ENCODE measurements at regions not wholly inside any gene's neighbourhood (a gene's known extent, or its start where the extent isn't known, plus 50 kb on each side); places are given as distances from the start of the nearest gene placed in this dataset.
"Not testable (repeated sequence)": the region's sequence is repeated elsewhere in the genome, so short reads cannot be mapped to it uniquely, and the experiment has no call there.

DNA sequence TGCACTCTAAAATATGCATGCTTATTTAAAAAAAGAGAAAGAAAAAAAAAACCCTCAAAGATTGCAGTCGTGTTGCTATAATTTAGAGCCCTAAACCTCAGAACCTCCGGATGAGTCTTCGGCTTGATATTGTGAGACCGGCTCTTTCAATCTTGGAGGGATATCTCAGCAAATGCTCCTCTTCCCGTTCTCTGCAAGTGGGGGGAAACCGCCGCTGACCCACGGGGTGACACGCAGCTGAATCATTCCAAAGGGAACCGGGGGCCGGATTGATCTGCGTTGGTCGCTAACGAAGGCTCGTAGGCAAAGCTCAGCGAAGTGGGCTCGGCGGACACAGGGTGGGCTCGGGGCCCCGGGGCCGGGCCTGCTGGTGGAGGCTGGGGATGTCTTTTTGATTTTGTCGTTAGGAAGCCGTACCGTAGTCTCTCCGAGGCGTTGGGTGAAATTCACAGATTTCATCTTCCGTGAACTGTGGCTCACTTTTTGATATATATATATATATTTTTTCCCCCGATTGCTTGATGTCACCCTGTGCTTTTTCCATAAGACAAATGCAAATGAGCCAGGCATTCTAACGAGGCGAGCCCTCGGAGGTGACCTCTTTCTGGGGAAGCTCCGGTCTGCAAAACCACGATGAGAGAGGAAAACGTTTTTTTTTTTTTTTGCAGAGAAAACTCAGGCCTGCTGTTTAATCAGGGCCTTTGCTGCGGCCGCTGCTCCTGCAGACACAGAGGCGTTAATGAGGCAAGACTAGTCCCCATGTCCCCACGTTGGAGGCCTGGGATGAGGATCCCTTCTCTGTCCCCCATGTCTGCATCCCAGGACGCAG, 110.7 kb upstream of the PPP2R3B start:
- DNase-seq = no peak
- Mint-ChIP-seq H3K9me3 (peaks cover 29% of the 10 kb centered on the region), H3K4me3 (no peak overlapping the region), H3K27ac (no peak overlapping the region), H3K36me3 (ENCODE audit: low read depth) (peaks cover 3% of the 10 kb centered on the region), H3K27me3 (no peaks in the 10 kb centered on the region), H3K4me1 (no peaks in the 10 kb centered on the region)
- ChIA-PET POLR2A (no interaction called here), CTCF (no interaction called here)

DNA sequence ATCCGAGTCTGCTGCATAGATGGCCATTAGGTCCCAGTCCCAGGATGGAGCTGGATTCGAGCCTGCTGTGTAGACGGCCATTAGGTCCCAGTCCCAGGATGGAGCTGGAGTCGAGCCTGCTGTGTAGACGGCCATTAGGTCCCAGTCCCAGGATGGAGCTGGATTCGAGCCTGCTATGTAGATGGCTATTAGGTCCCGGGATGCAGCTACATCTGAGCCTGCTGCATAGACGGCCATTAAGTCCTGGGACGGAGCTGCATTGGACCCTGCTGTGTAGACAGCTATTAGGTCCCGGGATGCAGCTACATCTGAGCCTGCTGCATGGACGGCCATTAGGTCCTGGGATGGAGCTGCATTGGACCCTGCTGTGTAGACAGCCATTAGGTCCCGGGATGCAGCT, 112.2 kb upstream of the PPP2R3B start:
- DNase-seq; CTCF ChIA-PET; H3K36me3 Mint-ChIP-seq (ENCODE audit: low read depth); H3K27ac Mint-ChIP-seq; POLR2A ChIA-PET; H3K27me3 Mint-ChIP-seq; H3K4me1 Mint-ChIP-seq; H3K4me3 Mint-ChIP-seq: not testable (repeated sequence)
- H3K9me3 Mint-ChIP-seq = peaks cover 26% of the 10 kb centered on the region

DNA sequence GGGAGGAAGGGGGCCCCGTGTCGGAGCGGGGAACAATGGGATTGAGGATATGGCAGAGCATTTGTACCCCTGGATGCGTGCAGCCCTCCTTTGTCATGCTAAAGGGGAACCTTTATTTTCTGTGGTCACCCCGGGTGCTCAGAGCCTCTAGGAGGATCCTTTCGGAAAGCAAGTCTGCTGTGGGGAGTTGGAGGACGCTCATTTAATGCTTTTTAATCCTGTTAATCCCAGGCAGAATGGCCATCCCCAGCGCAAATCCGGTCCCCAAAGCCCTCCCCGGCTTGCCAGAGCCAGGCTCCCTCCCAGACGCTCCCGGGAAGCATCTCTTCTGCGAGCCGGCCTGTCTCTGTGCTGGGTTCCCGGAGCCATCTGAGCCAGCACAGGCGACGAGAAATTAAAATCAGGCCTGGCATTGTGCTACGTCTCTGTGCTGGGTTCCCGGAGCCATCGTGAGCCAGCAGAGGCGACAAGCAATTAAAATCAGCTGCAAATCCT, 113.2 kb upstream of the PPP2R3B start:
- H3K27ac Mint-ChIP-seq = no peak overlapping the region
- POLR2A ChIA-PET = no interaction called here
- H3K36me3 Mint-ChIP-seq (ENCODE audit: low read depth) = peaks cover 6% of the 10 kb centered on the region

DNA sequence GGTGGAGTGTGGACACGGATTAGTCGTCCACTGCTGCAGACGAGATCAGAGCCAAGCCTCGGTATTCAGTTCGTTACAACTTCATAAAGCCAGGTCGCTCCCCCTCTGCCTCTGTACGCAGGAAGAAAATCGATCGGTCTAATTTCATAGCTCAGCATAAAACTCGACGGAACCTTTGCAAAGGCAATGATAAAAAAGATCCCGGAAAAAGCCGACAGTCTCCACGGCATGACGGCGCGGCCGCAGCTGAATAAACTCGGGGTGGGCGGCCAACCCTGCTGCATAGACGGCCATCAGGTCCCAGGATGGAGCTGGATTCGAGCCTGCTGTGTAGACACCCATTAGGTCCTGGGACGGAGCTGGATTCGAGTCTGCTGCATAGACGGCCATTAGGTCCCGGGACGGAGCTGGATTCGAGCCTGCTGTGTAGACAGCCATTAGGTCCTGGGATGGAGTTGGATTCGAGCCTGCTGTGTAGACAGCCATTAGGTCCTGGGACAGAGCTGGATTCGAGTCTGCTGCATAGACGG, 113.8 kb upstream of the PPP2R3B start:
- Mint-ChIP-seq H3K4me1 (no peaks in the 10 kb centered on the region), H3K27me3 (no peaks in the 10 kb centered on the region), H3K9me3 (peaks cover 22% of the 10 kb centered on the region), H3K4me3 (no peak overlapping the region), H3K36me3 (ENCODE audit: low read depth) (peaks cover 6% of the 10 kb centered on the region), H3K27ac (no peak overlapping the region)
- ChIA-PET POLR2A (no interaction called here), CTCF (no interaction called here)
- DNase-seq = no peak

More for the DNA sequence above, 113.2 kb upstream of the PPP2R3B start:
- H3K9me3 Mint-ChIP-seq = peaks cover 22% of the 10 kb centered on the region
- CTCF ChIA-PET = no interaction called here
- H3K4me1 Mint-ChIP-seq = no peaks in the 10 kb centered on the region
- no peak overlapping the region for H3K4me3 Mint-ChIP-seq
- H3K27me3 Mint-ChIP-seq = no peaks in the 10 kb centered on the region
- DNase-seq = no peak

GRCh38 chrX:506341-506740, 119.6 kb upstream of the PPP2R3B start:
- Mint-ChIP-seq H3K27ac (no peak overlapping the region), H3K9me3 (peaks cover 34% of the 10 kb centered on the region), H3K4me1 (no peaks in the 10 kb centered on the region), H3K4me3 (no peak overlapping the region), H3K27me3 (no peaks in the 10 kb centered on the region), H3K36me3 (ENCODE audit: low read depth) (peaks cover 10% of the 10 kb centered on the region)
- no peak for DNase-seq
- ChIA-PET POLR2A (no interaction called here), CTCF (no interaction called here)

DNA sequence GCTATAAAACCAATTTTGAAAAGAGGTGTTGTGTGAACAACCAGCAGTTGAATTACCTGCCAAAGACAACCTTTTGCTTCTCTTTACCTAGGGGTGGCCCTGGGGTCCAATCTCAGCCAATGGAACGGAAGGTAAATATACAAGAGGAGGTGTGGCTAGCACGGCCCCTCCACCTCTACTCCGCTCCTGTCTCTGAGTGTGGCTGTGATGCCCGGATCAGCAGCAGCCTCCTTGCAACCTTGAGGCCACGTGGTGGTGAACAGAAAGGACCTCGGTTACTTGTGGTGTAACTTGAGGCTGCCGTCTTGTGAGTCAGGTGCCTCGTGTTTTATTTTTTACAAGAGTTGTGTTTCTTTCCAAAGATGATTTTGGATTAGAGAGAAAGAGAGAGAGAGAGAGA, 121.5 kb upstream of the PPP2R3B start:
- Mint-ChIP-seq H3K36me3 (ENCODE audit: low read depth) (peaks cover 5% of the 10 kb centered on the region), H3K9me3 (peaks cover 19% of the 10 kb centered on the region), H3K4me3 (no peak overlapping the region), H3K27ac (no peak overlapping the region), H3K4me1 (no peaks in the 10 kb centered on the region), H3K27me3 (no peaks in the 10 kb centered on the region)
- DNase-seq = no peak
- CTCF ChIA-PET = no interaction called here
- POLR2A ChIA-PET = no interaction called here

DNA sequence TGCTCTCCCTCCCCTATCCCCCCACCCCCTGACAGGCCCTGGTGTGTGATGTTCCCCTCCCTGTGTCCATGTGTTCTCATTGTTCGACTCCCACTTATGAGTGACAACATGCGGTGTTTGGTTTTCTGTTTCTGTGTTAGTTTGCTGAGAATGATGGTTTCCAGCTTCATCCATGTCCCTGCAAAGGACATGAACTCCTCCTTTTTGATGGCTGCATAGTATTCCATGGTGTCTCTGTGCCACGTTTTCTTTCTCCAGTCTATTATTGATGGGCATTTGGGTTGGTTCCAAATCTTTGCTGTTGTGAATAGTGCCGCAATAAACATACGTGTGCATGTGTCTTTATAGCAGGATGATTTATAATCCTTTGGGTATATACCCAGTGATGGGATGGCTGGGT, 121.8 kb upstream of the SHOX start:
- POLR2A ChIA-PET; DNase-seq; H3K27ac Mint-ChIP-seq; H3K27me3 Mint-ChIP-seq; CTCF ChIA-PET; H3K4me3 Mint-ChIP-seq; H3K36me3 Mint-ChIP-seq (ENCODE audit: low read depth); H3K4me1 Mint-ChIP-seq: not testable (repeated sequence)
- H3K9me3 Mint-ChIP-seq = peaks cover 19% of the 10 kb centered on the region

DNA sequence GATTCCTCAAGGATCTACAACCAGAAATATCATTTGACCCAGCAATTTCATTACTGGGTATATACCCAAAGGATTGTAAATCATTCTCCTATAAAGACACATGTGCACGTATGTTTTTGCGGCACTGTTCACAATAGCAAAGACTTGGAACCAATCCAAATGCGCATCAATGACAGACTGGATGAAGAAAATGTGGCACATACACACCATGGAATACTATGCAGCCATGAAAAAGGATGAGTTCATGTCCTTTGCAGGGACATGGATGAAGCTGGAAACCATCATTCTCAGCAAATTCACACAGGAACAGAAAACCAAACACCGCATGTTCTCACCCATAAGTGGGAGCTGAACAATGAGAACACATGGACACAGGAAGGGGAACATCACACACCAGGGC, 119.5 kb upstream of the SHOX start:
- H3K27ac Mint-ChIP-seq; CTCF ChIA-PET; H3K36me3 Mint-ChIP-seq (ENCODE audit: low read depth); H3K27me3 Mint-ChIP-seq; H3K4me1 Mint-ChIP-seq; H3K4me3 Mint-ChIP-seq; DNase-seq; POLR2A ChIA-PET: not testable (repeated sequence)
- peaks cover 22% of the 10 kb centered on the region for H3K9me3 Mint-ChIP-seq

DNA sequence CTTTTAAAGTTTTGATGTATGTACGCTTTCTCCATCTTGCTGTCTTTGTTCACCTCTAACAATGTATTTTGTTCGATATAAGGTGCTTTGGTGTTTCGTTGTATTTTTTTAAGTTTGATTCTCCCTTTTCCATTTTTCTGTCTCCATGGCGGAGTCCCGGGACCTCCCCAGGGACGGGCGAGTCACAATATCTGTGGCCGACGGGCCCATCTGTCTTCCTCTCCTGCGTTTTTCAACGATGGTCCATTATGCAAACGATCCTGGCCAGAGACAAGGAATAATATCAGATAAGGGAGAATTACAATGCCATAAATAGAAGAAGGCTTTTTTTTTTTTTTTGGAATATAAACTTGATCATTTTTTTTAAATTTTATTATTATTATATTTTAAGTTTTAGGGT, 112.3 kb upstream of the SHOX start:
- H3K27me3 Mint-ChIP-seq = no peaks in the 10 kb centered on the region
- no peak overlapping the region for H3K27ac Mint-ChIP-seq
- H3K36me3 Mint-ChIP-seq (ENCODE audit: low read depth) = no peaks in the 10 kb centered on the region
- no peaks in the 10 kb centered on the region for H3K4me1 Mint-ChIP-seq
- H3K4me3 Mint-ChIP-seq = no peak overlapping the region
- no peak for DNase-seq
- POLR2A ChIA-PET = no interaction called here
- peaks cover 23% of the 10 kb centered on the region for H3K9me3 Mint-ChIP-seq
- CTCF ChIA-PET = no interaction called here

DNA sequence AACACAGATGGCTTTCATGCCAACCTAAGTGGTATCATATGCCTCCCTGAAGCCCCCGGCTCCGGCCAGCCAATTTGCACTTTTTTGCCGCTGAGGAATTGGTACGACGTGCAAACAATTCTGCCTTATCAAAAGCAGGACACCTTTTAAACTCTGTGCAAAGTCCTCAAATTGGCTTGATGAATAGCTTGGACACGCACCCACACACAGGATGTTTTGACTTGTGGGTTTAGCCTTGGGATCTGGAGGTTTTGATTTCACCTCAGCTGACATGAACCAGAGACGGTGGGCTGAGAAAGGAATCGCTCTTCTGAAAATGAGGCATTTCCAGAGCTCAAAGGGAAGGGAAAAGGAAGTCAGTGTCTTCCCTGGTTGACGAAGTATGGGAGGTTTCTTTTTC, 110.8 kb upstream of the SHOX start:
- Mint-ChIP-seq H3K36me3 (ENCODE audit: low read depth) (no peaks in the 10 kb centered on the region), H3K27me3 (no peaks in the 10 kb centered on the region), H3K4me3 (no peak overlapping the region), H3K4me1 (no peaks in the 10 kb centered on the region), H3K9me3 (peaks cover 28% of the 10 kb centered on the region), H3K27ac (no peak overlapping the region)
- CTCF ChIA-PET = no interaction called here
- POLR2A ChIA-PET = no interaction called here
- DNase-seq = no peak

GRCh38 chrX:522456-522855, 108.1 kb upstream of the SHOX start:
- Mint-ChIP-seq H3K27ac (no peak overlapping the region), H3K36me3 (ENCODE audit: low read depth) (no peaks in the 10 kb centered on the region), H3K9me3 (peaks cover 35% of the 10 kb centered on the region), H3K27me3 (no peaks in the 10 kb centered on the region), H3K4me1 (no peaks in the 10 kb centered on the region), H3K4me3 (no peak overlapping the region)
- DNase-seq = no peak
- CTCF ChIA-PET = no interaction called here
- POLR2A ChIA-PET = no interaction called here

- Mint-ChIP-seq H3K27me3 (no peaks in the 10 kb centered on the region), H3K27ac (no peak overlapping the region), H3K4me3 (no peak overlapping the region), H3K9me3 (peaks cover 37% of the 10 kb centered on the region), H3K4me1 (no peaks in the 10 kb centered on the region), H3K36me3 (ENCODE audit: low read depth) (peaks cover 3% of the 10 kb centered on the region)
- ChIA-PET POLR2A (no interaction called here), CTCF (no interaction called here)
- DNase-seq = no peak
Measured at GRCh38 chrX:525134-525533, 105.5 kb upstream of the SHOX start.

- no peak overlapping the region for H3K27ac Mint-ChIP-seq
- H3K4me3 Mint-ChIP-seq = no peak overlapping the region
Measured at GRCh38 chrX:526295-527224, 104.0 kb upstream of the SHOX start.

More at GRCh38 chrX:526295-527224, 104.0 kb upstream of the SHOX start:
- ChIA-PET POLR2A (no interaction called here), CTCF (no interaction called here)
- Mint-ChIP-seq H3K36me3 (ENCODE audit: low read depth) (peaks cover 4% of the 10 kb centered on the region), H3K9me3 (peaks cover 43% of the 10 kb centered on the region), H3K27me3 (no peaks in the 10 kb centered on the region), H3K4me1 (no peaks in the 10 kb centered on the region)
- no peak for DNase-seq

All from activated CD4-positive, alpha-beta memory T cell treated with anti-CD3 and anti-CD28 coated beads, Interleukin-2, amount 10 ng/mL, durations not matched to agents 7 days and 5 days (primary cell).